ENCODE measurements at regions not wholly inside any gene's neighbourhood (a gene's known extent, or its start where the extent isn't known, plus 50 kb on each side); places are given as distances from the start of the nearest gene placed in this dataset.

- no peak for DNase-seq
- ChIA-PET POLR2A (ENCODE audit: partially characterized antibody) (no interaction called here), CTCF (ENCODE audit: partially characterized antibody) (no interaction called here)
- intact Hi-C loops (cut with micrococcal nuclease) = no loop called here
- Histone ChIP-seq H3K27me3 (ENCODE audit: insufficient read depth, low read length) (no peaks in the 10 kb centered on the region), H3K36me3 (ENCODE audit: insufficient read depth, low read length) (no peaks in the 10 kb centered on the region), H3K9me3 (ENCODE audit: control insufficient read depth in 1 of 2, low read length in 2 of 2) (no peaks in the 10 kb centered on the region), H3K27ac (ENCODE audit: low read depth, low read length) (no peak overlapping the region), H3K4me3 (ENCODE audit: low read length in 2 of 2) (no peak overlapping the region), H3K4me1 (ENCODE audit: insufficient read depth, low read length) (no peaks in the 10 kb centered on the region)
- Mint-ChIP-seq H3K36me3 (no peaks in the 10 kb centered on the region), H3K4me1 (no peaks in the 10 kb centered on the region), H3K27me3 (no peaks in the 10 kb centered on the region), H3K9me3 (peaks cover 3 to 14% (median 6%) of the 10 kb centered on the region in 8 donors), H3K4me3 (no peak overlapping the region), H3K27ac (no peak overlapping the region)
Measured at GRCh38 chr3:166340604-166341266, 503.5 kb upstream of the BCHE start.

DNA sequence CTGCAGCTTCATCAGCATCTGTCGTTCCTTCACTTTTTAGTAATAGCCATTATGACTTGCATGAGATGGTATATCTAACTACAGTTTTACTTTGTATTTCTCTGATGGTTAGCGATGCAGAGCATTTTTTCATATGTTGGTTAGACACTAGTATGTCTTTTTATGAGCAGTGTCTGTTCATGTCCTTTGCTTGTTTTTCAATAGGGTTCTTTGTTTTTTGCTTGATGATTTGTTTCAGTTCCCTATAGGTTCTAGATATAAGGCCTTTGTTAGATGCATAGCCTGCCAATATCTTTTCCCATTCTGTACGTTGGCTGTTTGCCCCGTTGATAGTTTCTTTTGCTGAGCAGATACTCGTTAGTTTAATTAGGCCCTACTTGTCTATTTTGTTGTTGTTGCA is 487.2 kb upstream of the BCHE start:
- H3K4me1 Mint-ChIP-seq = no peaks in the 10 kb centered on the region

GRCh38 chr3:166322391-166322790 is 485.2 kb upstream of the BCHE start:
- H3K4me1 Mint-ChIP-seq = no peaks in the 10 kb centered on the region
- Histone ChIP-seq H3K4me1 (ENCODE audit: insufficient read depth, low read length) (no peaks in the 10 kb centered on the region), H3K4me3 (ENCODE audit: low read length in 2 of 2) (no peak overlapping the region), H3K9me3 (ENCODE audit: control insufficient read depth in 1 of 2, low read length in 2 of 2) (no peaks in the 10 kb centered on the region), H3K27me3 (ENCODE audit: insufficient read depth, low read length) (no peaks in the 10 kb centered on the region), H3K27ac (ENCODE audit: low read depth, low read length) (no peak overlapping the region), H3K36me3 (ENCODE audit: insufficient read depth, low read length) (no peaks in the 10 kb centered on the region)
- CTCF ChIA-PET (ENCODE audit: partially characterized antibody) = no interaction called here
- H3K27me3 Mint-ChIP-seq = no peaks in the 10 kb centered on the region
- no peak for DNase-seq
- no peak overlapping the region for H3K4me3 Mint-ChIP-seq
- H3K27ac Mint-ChIP-seq = no peak overlapping the region
- H3K9me3 Mint-ChIP-seq = peaks cover 0 to 10% (median 2%) of the 10 kb centered on the region in 8 donors
- POLR2A ChIA-PET (ENCODE audit: partially characterized antibody) = no interaction called here
- intact Hi-C loops (cut with micrococcal nuclease) = no loop called here
- H3K36me3 Mint-ChIP-seq = no peaks in the 10 kb centered on the region

More for the DNA sequence above, 487.2 kb upstream of the BCHE start:
- POLR2A ChIA-PET (ENCODE audit: partially characterized antibody) = no interaction called here
- Histone ChIP-seq H3K4me1 (ENCODE audit: insufficient read depth, low read length) (no peaks in the 10 kb centered on the region), H3K27me3 (ENCODE audit: insufficient read depth, low read length) (no peaks in the 10 kb centered on the region), H3K27ac (ENCODE audit: low read depth, low read length) (no peak overlapping the region), H3K9me3 (ENCODE audit: control insufficient read depth in 1 of 2, low read length in 2 of 2) (no peaks in the 10 kb centered on the region), H3K36me3 (ENCODE audit: insufficient read depth, low read length) (no peaks in the 10 kb centered on the region), H3K4me3 (ENCODE audit: low read length in 2 of 2) (no peak overlapping the region)
- H3K36me3 Mint-ChIP-seq = no peaks in the 10 kb centered on the region
- intact Hi-C loops (cut with micrococcal nuclease) = no loop called here
- H3K4me3 Mint-ChIP-seq = no peak overlapping the region
- no peak overlapping the region for H3K27ac Mint-ChIP-seq
- H3K27me3 Mint-ChIP-seq = no peaks in the 10 kb centered on the region
- CTCF ChIA-PET (ENCODE audit: partially characterized antibody) = no interaction called here
- no peak for DNase-seq
- peaks cover 0 to 10% (median under 1%) of the 10 kb centered on the region in 8 donors for H3K9me3 Mint-ChIP-seq

GRCh38 chr3:166307756-166308350 is 470.6 kb upstream of the BCHE start:
- no peaks in the 10 kb centered on the region for H3K27me3 Mint-ChIP-seq
- H3K36me3 Mint-ChIP-seq = no peaks in the 10 kb centered on the region

GRCh38 chr3:166304584-166304983 is 467.4 kb upstream of the BCHE start:
- no peaks in the 10 kb centered on the region for H3K27me3 ChIP-seq (ENCODE audit: insufficient read depth, low read length)
- H3K27ac Mint-ChIP-seq = no peak overlapping the region

More at GRCh38 chr3:166307756-166308350, 470.6 kb upstream of the BCHE start:
- H3K27ac ChIP-seq (ENCODE audit: low read depth, low read length) = no peak overlapping the region
- no peak for DNase-seq
- intact Hi-C loops (cut with micrococcal nuclease) = no loop called here
- no peaks in the 10 kb centered on the region for H3K36me3 ChIP-seq (ENCODE audit: insufficient read depth, low read length)
- Mint-ChIP-seq H3K9me3 (peaks cover 0 to 2% (median 0%) of the 10 kb centered on the region in 8 donors), H3K4me3 (no peak overlapping the region), H3K27ac (no peak overlapping the region), H3K4me1 (no peaks in the 10 kb centered on the region)
- CTCF ChIA-PET (ENCODE audit: partially characterized antibody) = no interaction called here
- no peaks in the 10 kb centered on the region for H3K9me3 ChIP-seq (ENCODE audit: control insufficient read depth in 1 of 2, low read length in 2 of 2)
- POLR2A ChIA-PET (ENCODE audit: partially characterized antibody) = no interaction called here
- no peaks in the 10 kb centered on the region for H3K4me1 ChIP-seq (ENCODE audit: insufficient read depth, low read length)
- H3K4me3 ChIP-seq (ENCODE audit: low read length in 2 of 2) = no peak overlapping the region
- no peaks in the 10 kb centered on the region for H3K27me3 ChIP-seq (ENCODE audit: insufficient read depth, low read length)

DNA sequence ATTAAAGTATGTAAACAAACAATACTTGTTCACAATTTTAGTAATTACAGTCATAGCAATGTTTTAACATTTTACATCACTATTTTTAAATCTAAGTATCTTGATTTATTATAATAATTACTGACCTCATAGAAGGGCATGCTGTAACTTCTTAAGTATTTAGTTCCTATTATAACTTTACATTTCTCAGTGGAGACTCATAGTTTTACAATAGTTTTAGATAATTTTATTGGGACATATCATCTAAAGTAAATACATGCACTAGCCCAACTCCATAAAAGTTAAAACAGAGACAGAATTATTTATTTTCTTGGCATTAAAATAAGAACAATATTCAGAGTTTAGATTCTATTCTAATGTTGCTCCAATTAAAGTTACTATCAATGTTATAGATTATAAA is 466.5 kb upstream of the BCHE start:
- H3K27me3 ChIP-seq (ENCODE audit: insufficient read depth, low read length) = no peaks in the 10 kb centered on the region
- Mint-ChIP-seq H3K4me3 (no peak overlapping the region), H3K27ac (no peak overlapping the region), H3K27me3 (no peaks in the 10 kb centered on the region), H3K4me1 (no peaks in the 10 kb centered on the region), H3K9me3 (peaks cover 0 to 8% (median under 1%) of the 10 kb centered on the region in 8 donors), H3K36me3 (no peaks in the 10 kb centered on the region)
- H3K9me3 ChIP-seq (ENCODE audit: control insufficient read depth in 1 of 2, low read length in 2 of 2) = no peaks in the 10 kb centered on the region
- no peaks in the 10 kb centered on the region for H3K4me1 ChIP-seq (ENCODE audit: insufficient read depth, low read length)
- DNase-seq = no peak
- intact Hi-C loops (cut with micrococcal nuclease) = no loop called here
- ChIA-PET CTCF (ENCODE audit: partially characterized antibody) (no interaction called here), POLR2A (ENCODE audit: partially characterized antibody) (no interaction called here)
- H3K27ac ChIP-seq (ENCODE audit: low read depth, low read length) = no peak overlapping the region
- no peaks in the 10 kb centered on the region for H3K36me3 ChIP-seq (ENCODE audit: insufficient read depth, low read length)
- H3K4me3 ChIP-seq (ENCODE audit: low read length in 2 of 2) = no peak overlapping the region

More at GRCh38 chr3:166304584-166304983, 467.4 kb upstream of the BCHE start:
- Histone ChIP-seq H3K4me1 (ENCODE audit: insufficient read depth, low read length) (no peaks in the 10 kb centered on the region), H3K9me3 (ENCODE audit: control insufficient read depth in 1 of 2, low read length in 2 of 2) (no peaks in the 10 kb centered on the region), H3K4me3 (ENCODE audit: low read length in 2 of 2) (no peak overlapping the region), H3K36me3 (ENCODE audit: insufficient read depth, low read length) (no peaks in the 10 kb centered on the region), H3K27ac (ENCODE audit: low read depth, low read length) (no peak overlapping the region)
- H3K27me3 Mint-ChIP-seq = no peaks in the 10 kb centered on the region
- intact Hi-C loops (cut with micrococcal nuclease) = no loop called here
- H3K4me3 Mint-ChIP-seq = no peak overlapping the region
- ChIA-PET CTCF (ENCODE audit: partially characterized antibody) (no interaction called here), POLR2A (ENCODE audit: partially characterized antibody) (no interaction called here)
- no peaks in the 10 kb centered on the region for H3K36me3 Mint-ChIP-seq
- peaks cover 0 to 6% (median 0%) of the 10 kb centered on the region in 8 donors for H3K9me3 Mint-ChIP-seq
- no peak for DNase-seq
- H3K4me1 Mint-ChIP-seq = no peaks in the 10 kb centered on the region

DNA sequence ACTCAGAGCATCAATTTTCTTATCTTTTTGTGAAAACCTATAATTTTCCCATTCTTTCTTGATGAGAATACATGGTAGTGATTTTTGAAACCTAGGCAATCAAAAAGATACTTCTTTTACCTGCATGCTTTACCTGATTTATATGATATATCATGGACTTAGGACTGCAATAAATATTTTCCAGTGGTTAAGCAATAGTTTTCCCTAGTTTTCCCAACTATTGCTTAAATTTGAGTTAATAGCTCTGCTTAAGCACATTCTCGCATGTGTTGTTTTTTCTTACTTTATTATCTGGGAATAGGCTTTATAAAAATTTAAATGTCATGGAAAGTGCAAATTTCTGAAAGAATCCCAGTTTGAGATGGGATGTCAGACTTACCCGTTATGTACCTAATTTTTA is 465.1 kb upstream of the BCHE start:
- CTCF ChIA-PET (ENCODE audit: partially characterized antibody) = no interaction called here
- H3K4me1 ChIP-seq (ENCODE audit: insufficient read depth, low read length) = no peaks in the 10 kb centered on the region
- Mint-ChIP-seq H3K36me3 (no peaks in the 10 kb centered on the region), H3K27ac (no peak overlapping the region), H3K4me1 (no peaks in the 10 kb centered on the region), H3K9me3 (peaks cover 0 to 8% (median under 1%) of the 10 kb centered on the region in 8 donors), H3K4me3 (no peak overlapping the region), H3K27me3 (no peaks in the 10 kb centered on the region)
- H3K27me3 ChIP-seq (ENCODE audit: insufficient read depth, low read length) = no peaks in the 10 kb centered on the region
- POLR2A ChIA-PET (ENCODE audit: partially characterized antibody) = no interaction called here
- no peak for DNase-seq
- H3K27ac ChIP-seq (ENCODE audit: low read depth, low read length) = no peak overlapping the region
- no peaks in the 10 kb centered on the region for H3K9me3 ChIP-seq (ENCODE audit: control insufficient read depth in 1 of 2, low read length in 2 of 2)
- H3K4me3 ChIP-seq (ENCODE audit: low read length in 2 of 2) = no peak overlapping the region
- intact Hi-C loops (cut with micrococcal nuclease) = no loop called here
- no peaks in the 10 kb centered on the region for H3K36me3 ChIP-seq (ENCODE audit: insufficient read depth, low read length)
